Small intestine (tissue), 7 donors: ENCODE measurements at regions not wholly inside any gene's neighbourhood (a gene's known extent, or its start where the extent isn't known, plus 50 kb on each side); places are given as distances from the start of the nearest gene placed in this dataset.
A peak's percentile ranks its signal among the peaks of the same experiment; 100 is the strongest.

ENCODE experiments used
- DNase-seq, 2 donors: peaks; one replicate each; pipeline versions ENCODE4 v3.0.0 to v3.0.0-alpha.2; 2013
- FAIRE-seq: peaks from 2 replicates; lab custom pipeline; 2012; peaks lifted over from hg19 to GRCh38; lab: Jason Lieb, UNC
- H3K27ac ChIP-seq, 3 donors: one replicate each; pipeline ENCODE4 v1.5.1; 2013; ENCODE audit warnings: low read length in 2 of 3, mild to moderate bottlenecking in 2 of 3, control low read depth in 1 of 3, inconsistent platforms in 1 of 3, low read depth in 1 of 3, moderate library complexity in 1 of 3
- H3K27me3 ChIP-seq, 3 donors: one replicate each; pipeline ENCODE4 v1.6.1; 2013; ENCODE audit warnings: low read length in 3 of 3, inconsistent platforms in 1 of 3; ENCODE audit not compliant: control insufficient read depth in 3 of 3, insufficient read depth in 3 of 3
- H3K36me3 ChIP-seq, 3 donors: one replicate each; pipeline ENCODE4 v1.6.1; 2013; ENCODE audit warnings: low read length in 3 of 3, inconsistent platforms in 1 of 3, low read depth in 1 of 3, mild to moderate bottlenecking in 1 of 3, moderate library complexity in 1 of 3; ENCODE audit not compliant: control insufficient read depth in 3 of 3, insufficient read depth in 2 of 3
- H3K4me1 ChIP-seq, 3 donors: one replicate each; pipeline ENCODE4 v1.6.1; 2013; ENCODE audit warnings: low read length in 2 of 3, inconsistent platforms in 1 of 3, low read depth in 1 of 3, mild to moderate bottlenecking in 1 of 3, moderate library complexity in 1 of 3; ENCODE audit not compliant: control insufficient read depth in 3 of 3, insufficient read depth in 2 of 3
- H3K4me3 ChIP-seq, 3 donors: one replicate each; pipeline ENCODE4 v1.5.1; 2013; ENCODE audit warnings: low read length in 3 of 3, control low read depth in 1 of 3, inconsistent platforms in 1 of 3, low read depth in 1 of 3, mild to moderate bottlenecking in 1 of 3, moderate library complexity in 1 of 3
- H3K9me3 ChIP-seq, 2 donors: one replicate each; pipeline ENCODE4 v1.6.1; 2013; ENCODE audit warnings: low read depth in 1 of 2, low read length in 1 of 2; ENCODE audit not compliant: control insufficient read depth in 2 of 2, insufficient read depth in 1 of 2
- WGBS, 3 donors: extraction: QIAGEN DNeasy Blood & Tissue Kit; methylation state at CpG; one replicate each; pipeline ENCODE4 v1.1.7; 2013; 5-methylcytosine and 5-hydroxymethylcytosine counted together
- donor health status: healthy with polysubstance abuse.
- donor health status: control.
- donor health status: control.
- donor health status: Bipolar disorder and iron deficiency.
- donor health status: healthy.

GRCh38 chr2:61702088-61702467 lies 151.8 kb downstream of the FAM161A start:
- Histone ChIP-seq H3K4me3 (no peak overlapping the region), H3K9me3 (no peaks in the 10 kb centered on the region), H3K4me1 (no peaks in the 10 kb centered on the region), H3K27ac (no peak overlapping the region), H3K27me3 (no peaks in the 10 kb centered on the region), H3K36me3 (no peaks in the 10 kb centered on the region)
- DNase-seq (no peak), FAIRE-seq (no peak)
- WGBS, 3 donors: 69 to 75% (median 71%) methylated on average over 2 of the region's 2 CpGs

- H3K4me3 ChIP-seq: no peak overlapping the region
- no peak for DNase-seq
- no peak overlapping the region for H3K27ac ChIP-seq
- H3K4me1 ChIP-seq: no peaks in the 10 kb centered on the region
- H3K27me3 ChIP-seq: no peaks in the 10 kb centered on the region
- H3K36me3 ChIP-seq: no peaks in the 10 kb centered on the region
- no peaks in the 10 kb centered on the region for H3K9me3 ChIP-seq
- no peak for FAIRE-seq
- WGBS, 3 donors: 72 to 95% (median 80%) methylated on average over 4 of the region's 4 CpGs
Measured at GRCh38 chr2:61700464-61700863, 153.4 kb downstream of the FAM161A start.

GRCh38 chr2:61694312-61695274 lies 156.4 kb upstream of the XPO1 start:
- 3 to 7% (median 6%) methylated on average over 39 to 47 of the region's 47 CpGs for WGBS, 3 donors
- DNase-seq (peak; percentile 93), FAIRE-seq (no peak)
- no peaks in the 10 kb centered on the region for H3K9me3 ChIP-seq
- H3K27ac ChIP-seq: peak overlapping the region; percentile 69 to 90 (median 81)
- no peaks in the 10 kb centered on the region for H3K36me3 ChIP-seq
- H3K27me3 ChIP-seq: no peaks in the 10 kb centered on the region
- no peaks in the 10 kb centered on the region for H3K4me1 ChIP-seq
- peak overlapping the region; percentile 43 to 98 (median 82) for H3K4me3 ChIP-seq

GRCh38 chr2:61693744-61694143 lies 155.6 kb upstream of the XPO1 start:
- H3K4me3 ChIP-seq: no peak overlapping the region
- no peak for DNase-seq
- no peaks in the 10 kb centered on the region for H3K4me1 ChIP-seq
- H3K36me3 ChIP-seq: no peaks in the 10 kb centered on the region
- no peak for FAIRE-seq
- 91 to 95% (median 93%) methylated on average over 2 of the region's 2 CpGs for WGBS, 3 donors
- H3K9me3 ChIP-seq: no peaks in the 10 kb centered on the region
- H3K27ac ChIP-seq: no peak overlapping the region
- no peaks in the 10 kb centered on the region for H3K27me3 ChIP-seq

GRCh38 chr2:61690078-61690596 lies 152.0 kb upstream of the XPO1 start:
- DNase-seq: no peak
- Histone ChIP-seq H3K27ac (no peak overlapping the region), H3K27me3 (no peaks in the 10 kb centered on the region), H3K4me3 (no peak overlapping the region), H3K9me3 (no peaks in the 10 kb centered on the region), H3K36me3 (no peaks in the 10 kb centered on the region), H3K4me1 (no peaks in the 10 kb centered on the region)
- no peak for FAIRE-seq

GRCh38 chr2:61689568-61689967 lies 151.4 kb upstream of the XPO1 start:
- no peaks in the 10 kb centered on the region for H3K27me3 ChIP-seq
- FAIRE-seq (no peak), DNase-seq (no peak)
- WGBS, 3 donors: 72 to 77% (median 75%) methylated on average over 5 of the region's 5 CpGs
- H3K4me1 ChIP-seq: no peaks in the 10 kb centered on the region
- no peaks in the 10 kb centered on the region for H3K36me3 ChIP-seq
- H3K27ac ChIP-seq: no peak overlapping the region
- H3K9me3 ChIP-seq: no peaks in the 10 kb centered on the region
- no peak overlapping the region for H3K4me3 ChIP-seq

- 88 to 91% (median 89%) methylated on average over 17 of the region's 17 CpGs for WGBS, 3 donors
- no peak for FAIRE-seq
- DNase-seq: no peak
- Histone ChIP-seq H3K27ac (no peak overlapping the region), H3K36me3 (no peaks in the 10 kb centered on the region), H3K27me3 (no peaks in the 10 kb centered on the region), H3K4me1 (no peaks in the 10 kb centered on the region), H3K4me3 (no peak overlapping the region), H3K9me3 (no peaks in the 10 kb centered on the region)
Measured at GRCh38 chr2:61688369-61689334, 150.5 kb upstream of the XPO1 start.

- Histone ChIP-seq H3K4me3 (no peak overlapping the region), H3K27ac (no peak overlapping the region), H3K4me1 (no peaks in the 10 kb centered on the region), H3K9me3 (peaks cover 0 to 7% of the 10 kb centered on the region in 2 donors), H3K27me3 (no peaks in the 10 kb centered on the region), H3K36me3 (no peaks in the 10 kb centered on the region)
- DNase-seq (no peak), FAIRE-seq (no peak)
- WGBS, 3 donors: 82 to 90% (median 83%) methylated on average over 5 of the region's 5 CpGs
Measured at GRCh38 chr2:61679096-61679495, 140.9 kb upstream of the XPO1 start.
